Endothelial cell of umbilical vein (primary cell): ENCODE measurements at regions not wholly inside any gene's neighbourhood (a gene's known extent, or its start where the extent isn't known, plus 50 kb on each side); places are given as distances from the start of the nearest gene placed in this dataset.

Source experiments
- EZH2 ChIP-seq: IDR thresholded peaks from 2 replicates; pipeline ENCODE4 v1.6.1; 2012; ENCODE audit warnings: borderline replicate concordance, low read depth, mild to moderate bottlenecking, moderate library complexity, low read length, inconsistent platforms; ENCODE audit not compliant: severe bottlenecking
- FOS ChIP-seq: IDR thresholded peaks from 2 replicates; pipeline ENCODE4 v1.6.1; 2011; ENCODE audit warnings: mild to moderate bottlenecking, low read length, moderate library complexity, borderline replicate concordance; ENCODE audit not compliant: insufficient read depth
- GATA2 ChIP-seq: IDR thresholded peaks from 2 replicates; pipeline ENCODE4 v1.7.0; 2011; ENCODE audit warnings: low read depth, mild to moderate bottlenecking, moderate library complexity, mixed read lengths, low read length; ENCODE audit not compliant: insufficient read length, insufficient read depth
- JUN ChIP-seq: IDR thresholded peaks from 2 replicates; pipeline ENCODE4 v1.6.1; 2011; ENCODE audit warnings: borderline replicate concordance, low read depth; ENCODE audit not compliant: insufficient read length, insufficient read depth
- MYC ChIP-seq: IDR thresholded peaks from one replicate; pipeline ENCODE4 v1.6.1; 2011; ENCODE audit warnings: mild to moderate bottlenecking, low read depth, low read length
- POLR2A ChIP-seq: IDR thresholded peaks from 2 replicates; pipeline ENCODE4 v1.6.1; 2012; ENCODE audit warnings: low read depth, mild to moderate bottlenecking, control low read depth, low read length
- POLR2AphosphoS5 ChIP-seq: IDR thresholded peaks from 2 replicates; pipeline ENCODE4 v1.6.1; 2012; ENCODE audit warnings: low read depth, mild to moderate bottlenecking, control low read depth, low read length, moderate library complexity; ENCODE audit not compliant: insufficient read depth
- TF ChIP-seq, protein P1 (sequence below), 2 donors: IDR thresholded peaks; 1 replicate in 1 of 2; 2 replicates in 1 of 2; pipeline ENCODE4 v1.5.1; 2011; ENCODE audit warnings: low read length in 2 of 2, mild to moderate bottlenecking in 2 of 2, moderate library complexity in 2 of 2, control low read depth in 1 of 2, inconsistent platforms in 1 of 2, low read depth in 1 of 2; ENCODE audit not compliant: insufficient read depth in 1 of 2; ENCODE audit errors: extremely low read depth in 1 of 2
- TF ChIP-seq, protein P2 (sequence below): IDR thresholded peaks from 2 replicates; pipeline ENCODE4 v1.6.1; 2011; ENCODE audit not compliant: insufficient read depth, insufficient read length

DNA sequence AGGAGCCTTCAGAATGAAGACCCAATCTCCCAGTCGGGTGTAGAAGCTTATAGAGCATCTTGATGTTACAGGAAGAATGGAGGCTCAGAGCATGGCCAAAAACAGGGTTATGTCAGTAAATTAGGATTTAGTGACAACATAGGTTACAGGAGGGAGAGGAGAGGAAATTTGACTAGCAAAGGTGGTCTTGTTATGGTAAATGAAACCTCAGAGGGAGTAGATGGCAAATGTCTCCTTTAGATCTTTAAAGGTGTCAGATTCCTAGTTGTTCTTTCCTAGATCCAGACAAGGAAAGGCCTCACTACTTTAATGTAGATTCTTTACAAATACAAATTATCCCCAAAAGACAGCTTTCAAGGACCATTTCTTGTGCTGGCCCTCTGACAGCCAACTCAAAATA is 465.0 kb downstream of the DMRTA1 start:
- TF ChIP-seq, protein P1, sequence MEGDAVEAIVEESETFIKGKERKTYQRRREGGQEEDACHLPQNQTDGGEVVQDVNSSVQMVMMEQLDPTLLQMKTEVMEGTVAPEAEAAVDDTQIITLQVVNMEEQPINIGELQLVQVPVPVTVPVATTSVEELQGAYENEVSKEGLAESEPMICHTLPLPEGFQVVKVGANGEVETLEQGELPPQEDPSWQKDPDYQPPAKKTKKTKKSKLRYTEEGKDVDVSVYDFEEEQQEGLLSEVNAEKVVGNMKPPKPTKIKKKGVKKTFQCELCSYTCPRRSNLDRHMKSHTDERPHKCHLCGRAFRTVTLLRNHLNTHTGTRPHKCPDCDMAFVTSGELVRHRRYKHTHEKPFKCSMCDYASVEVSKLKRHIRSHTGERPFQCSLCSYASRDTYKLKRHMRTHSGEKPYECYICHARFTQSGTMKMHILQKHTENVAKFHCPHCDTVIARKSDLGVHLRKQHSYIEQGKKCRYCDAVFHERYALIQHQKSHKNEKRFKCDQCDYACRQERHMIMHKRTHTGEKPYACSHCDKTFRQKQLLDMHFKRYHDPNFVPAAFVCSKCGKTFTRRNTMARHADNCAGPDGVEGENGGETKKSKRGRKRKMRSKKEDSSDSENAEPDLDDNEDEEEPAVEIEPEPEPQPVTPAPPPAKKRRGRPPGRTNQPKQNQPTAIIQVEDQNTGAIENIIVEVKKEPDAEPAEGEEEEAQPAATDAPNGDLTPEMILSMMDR (IDR thresholded peaks at IDR 0.05; ENCODE audit: extremely low read depth in 1 of 2, insufficient read depth in 1 of 2, low read depth in 1 of 2, low read length in 2 of 2): no peak
- no peak for TF ChIP-seq POLR2A
- no peak for TF ChIP-seq GATA2
- TF ChIP-seq EZH2: no peak
- no peak for TF ChIP-seq POLR2AphosphoS5
- TF ChIP-seq, protein P2, sequence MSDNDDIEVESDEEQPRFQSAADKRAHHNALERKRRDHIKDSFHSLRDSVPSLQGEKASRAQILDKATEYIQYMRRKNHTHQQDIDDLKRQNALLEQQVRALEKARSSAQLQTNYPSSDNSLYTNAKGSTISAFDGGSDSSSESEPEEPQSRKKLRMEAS: no peak
- TF ChIP-seq FOS: no peak
- no peak for TF ChIP-seq JUN
- no peak for TF ChIP-seq MYC
